ENCODE measurements at regions not wholly inside any gene's neighbourhood (a gene's known extent, or its start where the extent isn't known, plus 50 kb on each side); places are given as distances from the start of the nearest gene placed in this dataset.

DNA sequence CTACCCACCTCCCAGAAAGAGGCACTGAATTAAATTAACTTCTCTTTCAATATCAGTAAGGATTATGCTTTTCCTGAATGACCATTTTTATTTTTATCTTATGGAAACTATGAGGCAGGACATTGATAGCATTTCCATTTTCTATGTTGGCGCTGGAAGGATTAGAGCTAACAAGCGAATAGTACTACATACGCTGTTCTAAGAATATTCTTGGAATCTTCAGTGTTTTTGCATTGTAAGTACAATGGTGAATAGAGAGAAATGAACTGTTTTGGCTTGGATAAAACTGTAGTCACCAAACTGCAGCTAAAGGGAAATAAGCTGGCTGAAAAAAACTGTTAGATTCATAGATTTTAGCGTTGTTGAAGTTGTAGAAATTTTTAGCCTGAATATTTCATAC lies 779.0 kb upstream of the ADGRL4 start:
- TF ChIP-seq, protein P1, sequence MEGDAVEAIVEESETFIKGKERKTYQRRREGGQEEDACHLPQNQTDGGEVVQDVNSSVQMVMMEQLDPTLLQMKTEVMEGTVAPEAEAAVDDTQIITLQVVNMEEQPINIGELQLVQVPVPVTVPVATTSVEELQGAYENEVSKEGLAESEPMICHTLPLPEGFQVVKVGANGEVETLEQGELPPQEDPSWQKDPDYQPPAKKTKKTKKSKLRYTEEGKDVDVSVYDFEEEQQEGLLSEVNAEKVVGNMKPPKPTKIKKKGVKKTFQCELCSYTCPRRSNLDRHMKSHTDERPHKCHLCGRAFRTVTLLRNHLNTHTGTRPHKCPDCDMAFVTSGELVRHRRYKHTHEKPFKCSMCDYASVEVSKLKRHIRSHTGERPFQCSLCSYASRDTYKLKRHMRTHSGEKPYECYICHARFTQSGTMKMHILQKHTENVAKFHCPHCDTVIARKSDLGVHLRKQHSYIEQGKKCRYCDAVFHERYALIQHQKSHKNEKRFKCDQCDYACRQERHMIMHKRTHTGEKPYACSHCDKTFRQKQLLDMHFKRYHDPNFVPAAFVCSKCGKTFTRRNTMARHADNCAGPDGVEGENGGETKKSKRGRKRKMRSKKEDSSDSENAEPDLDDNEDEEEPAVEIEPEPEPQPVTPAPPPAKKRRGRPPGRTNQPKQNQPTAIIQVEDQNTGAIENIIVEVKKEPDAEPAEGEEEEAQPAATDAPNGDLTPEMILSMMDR (IDR thresholded peaks at IDR 0.05) = no peak
- no peak for TF ChIP-seq POLR2A (IDR thresholded peaks at IDR 0.05)

All from sigmoid colon (tissue), 3 donors.